Renal cortical epithelial cell (primary cell): ENCODE measurements at regions not wholly inside any gene's neighbourhood (a gene's known extent, or its start where the extent isn't known, plus 50 kb on each side); places are given as distances from the start of the nearest gene placed in this dataset.
"Not testable (repeated sequence)": the region's sequence is repeated elsewhere in the genome, so short reads cannot be mapped to it uniquely, and the experiment has no call there.

ENCODE experiments used
- DNase-seq: peaks from one replicate; pipeline ENCODE4 v3.0.0-alpha.2; 2011; ENCODE audit warnings: low read depth

- not testable (repeated sequence) for DNase-seq
These were observed 112.1 kb upstream of the DUSP22 start for GRCh38 chr6:180091-180694.

- no peak for DNase-seq
These were observed 111.1 kb upstream of the DUSP22 start for GRCh38 chr6:181049-181654.

GRCh38 chr6:183668-184067 lies 108.6 kb upstream of the DUSP22 start:
- no peak for DNase-seq

GRCh38 chr6:184161-184700 lies 108.1 kb upstream of the DUSP22 start:
- DNase-seq = no peak

- peak; percentile 6 for DNase-seq
These were observed 105.8 kb upstream of the DUSP22 start for GRCh38 chr6:186340-186965.

GRCh38 chr6:187210-187861 lies 105.0 kb upstream of the DUSP22 start:
- DNase-seq = no peak

GRCh38 chr6:188821-189655 lies 103.2 kb upstream of the DUSP22 start:
- DNase-seq = peak; percentile 78

GRCh38 chr6:189676-190075 lies 102.6 kb upstream of the DUSP22 start:
- DNase-seq = no peak

- DNase-seq = no peak
These were observed 101.5 kb upstream of the DUSP22 start for GRCh38 chr6:190596-191395.

- DNase-seq = no peak
These were observed 100.6 kb upstream of the DUSP22 start for GRCh38 chr6:191487-192312.

- no peak for DNase-seq
These were observed 100.0 kb upstream of the DUSP22 start for GRCh38 chr6:192313-192664.

GRCh38 chr6:193180-193579 lies 99.1 kb upstream of the DUSP22 start:
- no peak for DNase-seq

- no peak for DNase-seq
These were observed 98.4 kb upstream of the DUSP22 start for GRCh38 chr6:193773-194310.

GRCh38 chr6:195861-196360 lies 96.4 kb upstream of the DUSP22 start:
- DNase-seq = no peak

- no peak for DNase-seq
These were observed 95.7 kb upstream of the DUSP22 start for GRCh38 chr6:196543-196942.

- no peak for DNase-seq
These were observed 88.6 kb upstream of the DUSP22 start for GRCh38 chr6:203661-204060.

GRCh38 chr6:206264-206663 lies 86.0 kb upstream of the DUSP22 start:
- DNase-seq = no peak

- DNase-seq = no peak
These were observed 83.9 kb upstream of the DUSP22 start for GRCh38 chr6:208364-208763.

GRCh38 chr6:208938-209337 lies 83.3 kb upstream of the DUSP22 start:
- DNase-seq = no peak
